ENCODE measurements at regions not wholly inside any gene's neighbourhood (a gene's known extent, or its start where the extent isn't known, plus 50 kb on each side); places are given as distances from the start of the nearest gene placed in this dataset.

- Histone ChIP-seq H3K36me3 (no peaks in the 10 kb centered on the region), H3K4me3 (no peak overlapping the region), H3K9me3 (no peaks in the 10 kb centered on the region), H3K27ac (no peak overlapping the region), H3K27me3 (no peaks in the 10 kb centered on the region), H3K4me1 (no peaks in the 10 kb centered on the region)
- intact Hi-C loops (cut with DNase I; ENCODE audit: low total_unique reads): no loop called here
- DNase-seq: no peak
- no peak for TF ChIP-seq CTCF (IDR thresholded peaks at IDR 0.05)
Observed at GRCh38 chr9:1327467-1327866, 277.3 kb downstream of the DMRT2 start.

- Histone ChIP-seq H3K4me3 (no peak overlapping the region), H3K4me1 (no peaks in the 10 kb centered on the region), H3K27me3 (no peaks in the 10 kb centered on the region), H3K36me3 (no peaks in the 10 kb centered on the region), H3K27ac (no peak overlapping the region), H3K9me3 (no peaks in the 10 kb centered on the region)
- intact Hi-C loops (cut with DNase I; ENCODE audit: low total_unique reads): no loop called here
- DNase-seq: no peak
- TF ChIP-seq CTCF (IDR thresholded peaks at IDR 0.05): no peak
Observed at GRCh38 chr9:1328341-1328740, 278.2 kb downstream of the DMRT2 start.

GRCh38 chr9:1331546-1332038 is 281.4 kb downstream of the DMRT2 start:
- H3K4me1 ChIP-seq: no peaks in the 10 kb centered on the region
- DNase-seq: no peak
- intact Hi-C loops (cut with DNase I; ENCODE audit: low total_unique reads): no loop called here
- H3K27me3 ChIP-seq: no peaks in the 10 kb centered on the region
- no peak for TF ChIP-seq CTCF (IDR thresholded peaks at IDR 0.05)
- H3K36me3 ChIP-seq: no peaks in the 10 kb centered on the region
- no peaks in the 10 kb centered on the region for H3K9me3 ChIP-seq
- no peak overlapping the region for H3K4me3 ChIP-seq
- H3K27ac ChIP-seq: no peak overlapping the region

GRCh38 chr9:1332156-1332555 is 282.0 kb downstream of the DMRT2 start:
- TF ChIP-seq CTCF (IDR thresholded peaks at IDR 0.05): no peak
- intact Hi-C loops (cut with DNase I; ENCODE audit: low total_unique reads): no loop called here
- Histone ChIP-seq H3K4me1 (no peaks in the 10 kb centered on the region), H3K9me3 (no peaks in the 10 kb centered on the region), H3K27me3 (no peaks in the 10 kb centered on the region), H3K4me3 (no peak overlapping the region), H3K27ac (no peak overlapping the region), H3K36me3 (no peaks in the 10 kb centered on the region)
- no peak for DNase-seq

GRCh38 chr9:1335174-1335573 is 285.0 kb downstream of the DMRT2 start:
- Histone ChIP-seq H3K4me1 (no peaks in the 10 kb centered on the region), H3K27ac (no peak overlapping the region), H3K27me3 (no peaks in the 10 kb centered on the region), H3K9me3 (no peaks in the 10 kb centered on the region), H3K4me3 (no peak overlapping the region), H3K36me3 (no peaks in the 10 kb centered on the region)
- intact Hi-C loops (cut with DNase I; ENCODE audit: low total_unique reads): no loop called here
- TF ChIP-seq CTCF (IDR thresholded peaks at IDR 0.05): no peak
- DNase-seq: no peak

GRCh38 chr9:1337169-1337568 is 287.0 kb downstream of the DMRT2 start:
- Histone ChIP-seq H3K4me3 (no peak overlapping the region), H3K36me3 (no peaks in the 10 kb centered on the region), H3K9me3 (no peaks in the 10 kb centered on the region), H3K4me1 (no peaks in the 10 kb centered on the region), H3K27ac (no peak overlapping the region), H3K27me3 (no peaks in the 10 kb centered on the region)
- intact Hi-C loops (cut with DNase I; ENCODE audit: low total_unique reads): no loop called here
- no peak for TF ChIP-seq CTCF (IDR thresholded peaks at IDR 0.05)
- DNase-seq: no peak
